GM18508 (cell line): ENCODE measurements at regions not wholly inside any gene's neighbourhood (a gene's known extent, or its start where the extent isn't known, plus 50 kb on each side); places are given as distances from the start of the nearest gene placed in this dataset.
A peak's percentile ranks its signal among the peaks of the same experiment; 100 is the strongest.
"Not testable (repeated sequence)": the region's sequence is repeated elsewhere in the genome, so short reads cannot be mapped to it uniquely, and the experiment has no call there.

Experiments used
- ATAC-seq: cut with Tn5 transposase; IDR thresholded peaks from one replicate; pipeline ENCODE4 v1.9.1; 2021; ENCODE audit warnings: moderate number of reproducible peaks; ENCODE audit not compliant: insufficient read depth, unreplicated experiment

DNA sequence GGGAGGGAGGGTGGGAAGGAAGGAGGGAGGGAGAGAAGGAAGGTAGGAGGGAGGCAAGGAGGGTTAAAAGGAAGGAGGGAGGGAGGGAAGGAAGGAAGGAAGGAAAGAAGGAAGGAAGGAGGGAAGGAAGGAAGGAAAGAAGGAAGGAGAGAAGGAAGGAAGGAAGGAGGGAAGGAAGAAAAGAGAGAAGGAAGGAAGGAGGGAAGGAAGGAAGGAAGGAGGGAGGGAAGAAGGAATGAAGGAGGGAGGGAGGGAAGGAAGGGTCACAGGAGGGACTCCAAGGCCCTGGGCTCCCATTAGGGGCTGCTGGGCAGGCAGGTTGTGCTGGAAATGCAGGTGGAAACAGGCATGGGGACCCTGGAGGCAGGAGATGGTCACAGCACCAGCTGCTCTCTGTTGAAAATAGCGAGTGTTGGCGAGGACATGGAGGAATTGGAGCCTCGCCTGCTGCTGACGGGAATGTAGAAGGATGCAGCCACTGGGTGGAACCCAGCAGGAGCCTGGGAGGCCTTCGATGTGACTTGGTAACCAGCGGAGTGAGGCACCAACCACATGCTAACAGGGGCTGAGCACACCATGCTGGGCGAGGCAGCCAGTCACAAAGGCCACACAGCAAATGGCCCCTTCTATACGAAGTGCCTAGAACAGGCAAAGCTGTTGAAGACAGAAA, 217.3 kb upstream of the SGCG start:
- not testable (repeated sequence) for ATAC-seq

DNA sequence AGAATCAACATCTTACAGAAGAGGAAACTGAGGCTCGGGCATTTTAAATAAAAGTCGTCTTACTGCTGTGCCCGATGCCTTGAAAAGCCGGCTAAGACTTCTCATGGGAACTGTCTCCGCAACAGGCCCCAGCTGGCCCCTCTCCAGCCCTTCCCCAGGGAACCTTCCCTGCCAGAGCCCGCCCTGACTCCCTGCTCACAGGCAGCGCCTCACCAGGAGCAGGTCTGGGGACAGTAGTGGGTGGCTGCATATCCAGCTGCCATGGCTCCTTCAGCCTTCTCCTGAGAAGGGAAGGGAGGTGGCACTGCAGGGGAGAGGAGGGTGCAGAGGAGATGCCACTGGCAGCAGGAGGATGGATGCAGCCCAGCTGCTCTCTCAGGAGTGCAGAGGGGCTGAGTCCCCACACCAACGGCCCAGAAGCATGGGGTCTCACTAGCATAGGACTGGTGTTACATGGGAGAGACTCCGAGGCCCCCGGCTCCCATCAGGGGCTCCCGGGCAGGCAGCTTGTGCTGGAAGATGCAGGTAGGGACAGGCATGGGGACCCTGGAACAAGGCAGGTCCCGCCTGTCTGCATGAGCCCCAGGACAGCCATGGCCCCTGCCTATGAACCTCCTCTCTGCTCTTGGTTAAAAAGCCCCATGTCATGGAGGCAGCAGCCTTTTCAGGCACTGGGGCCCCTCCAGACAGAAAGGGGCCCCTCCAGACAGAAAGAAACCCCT, 216.4 kb upstream of the SGCG start:
- no peak for ATAC-seq

DNA sequence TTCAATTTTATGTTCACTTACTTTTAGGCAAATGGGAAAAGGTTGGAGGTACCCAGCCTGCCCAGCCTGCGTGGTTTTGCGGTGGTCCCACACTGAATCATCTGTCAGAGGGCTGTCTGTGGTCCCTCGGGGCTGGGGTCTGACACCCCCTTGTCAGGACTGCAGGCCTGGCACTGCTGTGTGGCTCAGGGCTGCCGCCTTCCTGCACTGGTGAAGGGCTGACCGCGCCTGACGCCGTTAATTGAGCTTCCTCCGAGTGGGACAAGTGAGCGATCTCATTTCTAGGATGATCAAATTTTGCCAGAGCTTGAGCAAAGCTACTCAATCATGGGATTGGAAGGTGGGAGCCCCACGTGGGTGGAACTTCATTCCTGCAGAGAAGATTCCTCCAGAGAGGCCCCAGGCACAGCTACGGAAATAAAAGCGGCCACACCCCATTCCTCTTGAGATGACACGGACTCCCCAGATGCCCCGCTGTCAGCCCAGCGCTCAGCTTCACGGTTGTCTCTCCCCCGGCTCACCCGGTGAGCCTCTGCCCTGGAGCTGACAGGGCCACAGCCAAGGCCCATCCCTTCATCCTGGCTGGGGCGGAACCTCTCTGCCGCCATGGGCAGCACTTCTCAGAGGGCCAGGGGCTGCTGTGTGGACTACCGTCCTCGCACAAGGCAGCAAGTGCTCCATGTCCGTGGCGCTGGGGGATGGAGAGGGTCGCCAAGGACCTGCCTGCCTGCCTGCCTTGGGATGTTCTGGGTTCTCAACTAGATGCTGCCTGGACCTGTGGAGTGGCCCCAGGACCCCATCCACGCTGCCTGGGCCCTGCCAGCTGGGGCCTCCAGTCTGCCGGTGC, 215.5 kb upstream of the SGCG start:
- not testable (repeated sequence) for ATAC-seq

DNA sequence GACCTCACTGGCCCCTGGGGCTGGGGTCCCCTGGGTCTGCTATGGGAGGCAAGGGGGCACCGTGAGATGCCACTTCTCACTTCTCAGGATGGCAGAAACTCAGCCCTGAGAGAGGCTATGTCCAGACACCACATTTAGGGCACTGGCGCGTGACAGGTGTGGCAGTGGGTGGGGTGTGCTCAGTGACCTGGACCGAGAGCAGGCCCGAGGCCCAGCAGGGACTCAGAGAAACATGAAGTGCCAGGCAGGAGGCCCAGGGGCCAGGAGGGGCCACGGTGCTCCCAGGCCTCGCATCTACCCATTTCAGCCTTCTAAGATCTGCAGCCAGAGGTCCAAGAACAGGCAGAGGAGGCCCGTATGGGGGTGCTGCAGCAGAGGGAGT, 214.9 kb upstream of the SGCG start:
- ATAC-seq, result not testable (repeated sequence)

DNA sequence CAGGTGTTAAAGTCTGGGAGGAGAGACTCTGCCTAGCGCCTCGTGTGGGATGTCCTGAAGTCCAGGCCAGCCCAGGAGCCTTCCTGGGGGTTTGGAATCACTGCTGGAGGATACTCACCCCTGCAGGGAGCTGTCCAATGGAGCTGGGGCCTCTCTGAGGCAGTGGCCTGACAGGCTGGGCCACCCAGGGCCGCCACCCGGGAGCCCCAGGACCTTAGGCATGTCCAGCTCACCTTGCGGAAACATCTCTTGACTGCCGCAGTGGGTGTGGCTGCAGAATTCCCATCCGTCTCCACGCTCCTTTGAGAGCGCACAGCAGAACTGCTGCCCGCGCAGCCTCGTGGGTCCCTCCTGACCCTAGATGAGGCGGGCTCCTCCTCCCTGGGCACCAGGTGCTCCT, 214.0 kb upstream of the SGCG start:
- ATAC-seq, result not testable (repeated sequence)

DNA sequence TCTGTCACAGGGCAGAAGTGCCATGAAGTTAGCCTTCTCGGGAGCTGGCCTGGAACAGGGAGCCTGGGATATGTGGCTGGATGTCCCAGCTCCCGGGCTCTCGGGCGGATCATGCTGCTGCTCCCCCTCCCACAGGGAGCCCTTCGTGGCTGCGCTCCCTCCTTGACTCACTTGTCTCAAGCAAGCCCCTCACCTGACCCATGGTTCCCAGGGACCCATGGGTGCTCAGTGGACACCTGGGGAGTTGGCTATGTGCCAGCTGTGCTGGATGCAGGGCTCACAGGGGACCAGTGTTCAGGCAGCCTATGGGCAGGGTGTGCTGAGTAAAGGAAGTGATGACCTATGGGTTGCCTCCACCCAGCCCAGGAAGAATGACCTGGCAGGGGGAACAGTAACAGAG, 213.1 kb upstream of the SGCG start:
- no peak for ATAC-seq

DNA sequence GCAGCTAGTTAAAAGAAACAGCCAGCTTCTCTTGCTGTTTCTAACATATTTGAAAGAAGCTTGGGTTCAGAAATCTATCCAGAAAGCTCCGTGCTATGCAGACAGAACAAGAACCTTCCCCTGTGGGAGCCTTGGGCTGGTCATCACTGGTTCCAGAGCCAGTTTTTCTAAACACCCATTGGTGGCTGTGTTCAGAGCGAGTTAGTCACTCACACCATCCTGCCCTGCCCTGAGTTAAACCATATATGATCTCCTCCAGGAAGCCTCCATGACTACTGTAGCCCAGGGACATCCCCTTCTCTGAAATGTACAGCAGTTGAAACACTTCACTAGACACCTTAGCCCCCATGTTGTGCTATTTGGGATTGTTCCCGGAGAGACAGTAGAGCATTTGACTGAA, 200.8 kb upstream of the SGCG start:
- ATAC-seq, result no peak

DNA sequence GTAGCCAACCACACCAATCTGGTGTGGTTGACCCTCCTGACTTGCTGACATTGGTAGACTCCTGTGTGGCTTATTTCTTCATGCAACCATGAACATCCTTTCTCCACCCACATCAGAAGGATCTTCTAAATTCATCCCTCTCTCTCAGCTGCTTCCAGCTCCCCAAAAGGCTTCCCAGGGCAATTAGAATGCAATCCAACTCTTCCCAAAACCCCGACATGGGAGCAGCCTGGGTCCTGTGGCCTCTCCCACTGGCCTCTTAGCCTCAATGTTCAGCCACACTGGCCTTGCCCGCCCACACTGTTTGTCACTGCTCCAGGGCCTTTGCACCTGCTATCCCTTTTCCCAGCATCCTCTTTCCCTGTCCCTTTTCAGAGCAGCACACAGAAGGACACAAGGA, 199.8 kb upstream of the SGCG start:
- no peak for ATAC-seq

DNA sequence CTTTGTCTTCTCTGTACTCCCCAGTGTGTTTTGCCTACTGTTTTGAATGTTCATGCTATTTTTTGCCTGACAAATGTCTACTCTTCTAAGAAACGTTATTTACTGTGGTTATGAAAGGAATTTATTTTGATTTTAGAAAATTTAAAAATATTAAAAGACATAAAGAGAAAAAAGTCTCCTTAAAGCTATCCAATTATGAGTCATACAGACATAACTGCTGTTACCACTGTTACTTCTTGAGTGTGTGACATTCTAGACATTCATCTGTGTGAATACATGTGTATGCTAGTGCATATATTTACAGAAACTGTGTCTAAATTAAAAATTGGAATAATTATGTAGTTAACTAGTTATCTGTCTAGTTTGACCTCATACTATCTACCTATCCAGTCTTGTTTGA, 187.6 kb upstream of the SGCG start:
- no peak for ATAC-seq

DNA sequence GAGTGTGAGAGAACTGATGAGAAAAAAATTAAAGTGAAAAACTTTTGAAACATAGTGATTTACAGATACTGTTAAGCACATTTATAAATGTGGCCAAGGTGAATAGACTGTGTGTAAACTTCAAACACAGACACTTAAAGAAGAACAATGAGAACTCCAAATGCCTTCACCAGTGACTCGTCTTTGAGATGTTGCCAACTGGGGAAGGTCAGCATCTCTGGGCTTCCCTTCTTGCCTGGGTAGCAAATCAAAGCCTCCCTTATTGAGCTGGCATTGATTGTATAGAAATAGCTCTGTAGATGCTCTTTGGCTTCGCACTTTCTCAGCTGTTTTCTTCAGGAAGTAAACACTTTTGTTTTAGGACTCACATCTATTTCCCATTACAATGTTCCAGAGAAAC, 177.3 kb upstream of the SGCG start:
- ATAC-seq, result no peak

DNA sequence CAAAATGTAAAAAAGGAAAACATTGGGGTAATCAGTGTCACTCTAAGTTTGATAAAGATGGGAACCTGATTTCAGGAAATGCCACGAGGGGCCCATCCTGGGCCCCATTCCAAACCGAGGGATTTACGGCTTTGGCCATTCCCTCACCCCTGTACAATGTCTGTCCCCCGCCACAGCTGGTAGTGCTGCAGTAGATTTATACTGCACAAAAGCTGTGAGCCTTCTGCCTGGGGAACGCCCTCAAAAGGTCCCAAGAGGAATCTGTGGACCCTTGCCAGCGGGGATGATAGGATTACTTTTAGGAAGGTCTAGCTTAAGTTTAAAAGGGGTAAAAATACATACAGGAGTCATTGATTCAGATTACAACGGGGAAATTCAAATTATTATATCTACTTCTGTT, 173.4 kb upstream of the SGCG start:
- ATAC-seq, result no peak

DNA sequence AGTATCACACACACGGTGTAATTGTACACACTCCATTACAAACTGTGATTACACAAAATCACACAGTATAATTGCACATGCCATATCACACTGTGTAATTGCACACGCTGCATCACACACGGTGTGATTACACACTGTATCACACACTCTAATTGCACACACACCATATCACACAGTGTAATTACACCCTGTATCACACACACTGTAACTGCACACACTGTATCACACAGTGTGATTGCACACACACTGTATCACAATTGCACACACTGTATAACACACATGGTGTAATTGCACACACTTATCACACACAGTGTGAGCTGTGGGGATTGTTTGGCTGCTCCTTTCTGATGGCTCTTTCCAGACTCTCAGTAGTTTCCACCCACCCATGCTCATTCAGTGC, 162.6 kb upstream of the SGCG start:
- ATAC-seq, result no peak

DNA sequence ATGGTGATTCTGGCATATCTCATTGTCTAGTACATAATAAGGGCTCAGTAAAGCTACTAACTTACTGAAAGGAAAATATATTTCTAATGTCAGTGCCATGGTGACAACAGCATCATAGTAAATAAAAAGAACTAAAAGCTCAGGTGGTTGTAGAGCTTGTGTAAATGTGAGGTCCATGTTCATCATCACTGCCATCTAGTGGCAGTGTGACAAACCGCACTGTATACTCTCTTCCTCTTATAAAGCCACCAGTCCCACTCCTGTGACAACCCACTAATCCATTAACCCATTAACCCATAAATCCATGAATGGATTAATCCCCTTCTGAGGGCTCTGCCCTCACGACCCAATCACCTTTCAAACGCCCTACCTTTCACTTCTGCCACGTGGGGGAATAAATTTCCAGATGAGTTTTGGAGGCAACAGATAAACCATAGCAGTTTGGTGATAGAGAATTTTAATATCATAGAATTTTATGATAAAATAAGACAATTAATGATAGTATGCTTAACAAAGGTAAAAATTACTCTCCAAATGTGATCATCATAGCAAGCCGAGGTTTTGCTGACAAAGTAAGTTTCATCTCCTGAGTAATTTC, 160.4 kb upstream of the SGCG start:
- peak; percentile 91 for ATAC-seq

DNA sequence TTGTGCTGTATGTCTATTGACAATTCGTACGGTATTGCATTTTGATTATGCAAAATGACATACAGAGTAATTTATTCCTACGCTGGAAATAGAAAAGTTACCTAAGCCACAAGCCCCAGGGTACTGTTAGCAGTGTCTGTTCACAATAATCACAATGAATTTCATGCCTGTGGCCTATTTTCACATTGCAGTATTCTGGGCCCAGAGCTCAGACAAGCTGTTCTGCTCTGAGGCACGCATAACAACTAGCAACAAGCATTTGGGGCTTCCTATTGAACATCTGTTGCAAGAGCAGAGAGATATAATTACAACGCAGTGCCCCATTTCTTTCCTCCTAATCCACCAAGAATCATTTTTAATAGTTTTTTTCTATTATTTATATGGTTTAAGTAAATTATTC, 158.9 kb upstream of the SGCG start:
- no peak for ATAC-seq

DNA sequence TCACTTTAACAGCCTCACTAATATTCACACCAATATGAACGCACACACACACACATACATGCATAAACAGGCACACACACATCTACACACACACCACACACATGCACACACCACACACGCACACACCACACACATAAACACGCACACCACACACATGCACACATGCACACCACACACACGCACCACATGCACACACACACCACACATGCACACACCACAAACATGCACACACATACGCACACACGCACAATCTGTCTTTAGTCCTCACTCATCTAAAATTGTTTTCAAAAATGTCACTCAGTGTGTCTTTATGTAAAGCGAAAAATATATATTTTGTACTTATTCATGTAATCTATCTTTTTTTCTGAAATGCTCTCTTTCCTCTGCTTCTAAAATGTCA, 158.1 kb upstream of the SGCG start:
- no peak for ATAC-seq

DNA sequence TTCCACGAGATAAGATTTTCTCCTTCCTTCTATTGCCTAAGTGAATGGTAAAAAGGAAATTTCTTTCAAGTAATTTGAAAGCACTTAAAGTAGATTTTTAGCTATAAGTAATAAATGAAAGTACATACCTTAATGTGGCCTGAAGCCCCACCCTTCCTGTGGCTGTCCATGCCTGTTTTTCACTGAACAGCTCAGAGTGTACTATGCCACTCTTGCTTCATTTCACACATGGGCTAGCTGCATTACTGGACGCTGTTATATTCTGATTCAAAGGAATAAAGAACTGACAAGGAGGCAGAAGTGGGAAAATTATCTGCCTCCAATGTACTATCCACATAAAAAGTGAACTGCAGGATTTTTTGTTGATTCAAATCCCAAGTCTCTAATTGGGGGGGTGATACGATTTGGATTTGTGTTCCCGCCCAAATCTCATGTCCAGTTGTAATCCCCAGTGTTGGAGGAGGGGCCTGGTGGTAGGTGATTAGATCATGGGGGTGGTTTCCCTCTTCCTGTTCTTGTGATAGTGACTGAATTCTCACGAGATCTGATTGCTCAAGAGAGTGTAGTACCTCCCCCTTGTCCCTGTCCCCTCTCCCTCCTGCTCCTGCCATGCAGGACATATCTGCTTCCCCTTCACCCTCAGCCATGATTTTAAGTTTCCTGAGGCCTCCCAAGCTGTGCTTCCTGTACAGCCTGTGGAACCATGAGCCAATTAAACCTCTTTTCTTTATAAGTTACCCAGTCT, 154.7 kb upstream of the SGCG start:
- ATAC-seq, result no peak

DNA sequence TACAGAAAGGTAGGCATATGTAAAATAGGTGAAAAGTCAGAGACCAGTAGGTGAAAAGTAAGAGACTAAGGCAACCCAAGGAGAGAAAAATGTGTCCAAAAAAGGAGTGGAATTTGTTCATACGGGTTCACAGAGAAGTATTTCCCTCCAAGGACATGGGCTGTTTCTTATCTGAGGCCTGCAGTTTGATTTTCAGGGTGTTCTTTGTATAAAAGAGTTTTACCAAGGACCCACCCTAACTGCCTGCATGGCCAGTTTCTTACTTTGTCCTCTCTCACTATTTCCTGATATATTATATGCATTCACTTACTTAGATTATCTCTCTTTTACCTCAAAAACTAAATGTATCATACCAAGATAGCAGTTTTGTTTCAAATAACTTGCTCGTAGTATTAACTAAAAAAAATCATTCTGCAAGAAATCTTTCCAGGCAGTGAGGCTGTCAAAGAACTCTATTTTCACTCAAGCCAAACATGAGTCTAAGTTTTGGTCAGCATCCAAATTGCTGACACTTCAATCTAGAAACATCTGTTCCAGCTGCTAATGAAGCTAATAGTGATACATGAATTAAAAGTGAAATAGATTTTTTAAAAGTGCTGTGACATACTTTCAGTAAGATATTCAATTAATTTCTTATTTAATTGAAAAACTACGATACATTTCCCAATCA, 141.4 kb upstream of the SGCG start:
- no peak for ATAC-seq

DNA sequence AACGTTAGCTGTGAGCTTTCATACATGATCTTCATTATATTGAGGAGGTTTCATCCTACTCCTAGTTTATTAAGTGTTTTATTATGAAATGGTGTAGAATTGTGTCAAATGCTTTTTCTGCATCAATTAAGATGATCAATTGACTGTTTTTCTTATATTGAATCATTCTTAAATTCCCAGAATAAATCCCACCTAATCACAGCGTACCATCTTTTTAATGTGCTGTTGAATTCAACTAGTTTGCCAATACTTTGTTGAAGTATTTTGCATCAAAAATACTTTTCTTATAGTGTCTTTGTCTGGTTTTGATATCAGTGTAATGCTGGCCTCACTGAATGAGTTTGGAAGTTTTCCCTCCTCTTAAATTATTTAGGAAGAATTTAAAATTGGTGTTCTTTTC, 138.6 kb upstream of the SGCG start:
- ATAC-seq, result no peak

DNA sequence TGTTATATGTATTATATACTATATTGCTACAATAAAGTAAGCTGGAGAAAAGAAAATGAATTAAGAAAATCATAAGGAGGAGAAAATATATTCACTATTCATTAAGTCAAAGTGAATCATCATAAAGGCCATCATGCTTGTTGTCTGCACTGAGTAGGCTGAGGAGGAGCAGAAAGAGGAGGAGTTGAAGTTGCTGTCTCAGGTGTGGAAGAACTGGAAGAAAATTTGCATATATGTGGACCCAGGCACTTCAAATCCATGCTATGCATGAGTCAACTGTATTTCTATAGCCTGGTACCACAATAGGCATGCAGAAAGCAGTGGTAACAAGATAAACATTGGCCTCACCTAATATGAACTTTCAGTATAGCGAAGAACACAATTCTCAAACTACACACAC, 135.9 kb upstream of the SGCG start:
- no peak for ATAC-seq

DNA sequence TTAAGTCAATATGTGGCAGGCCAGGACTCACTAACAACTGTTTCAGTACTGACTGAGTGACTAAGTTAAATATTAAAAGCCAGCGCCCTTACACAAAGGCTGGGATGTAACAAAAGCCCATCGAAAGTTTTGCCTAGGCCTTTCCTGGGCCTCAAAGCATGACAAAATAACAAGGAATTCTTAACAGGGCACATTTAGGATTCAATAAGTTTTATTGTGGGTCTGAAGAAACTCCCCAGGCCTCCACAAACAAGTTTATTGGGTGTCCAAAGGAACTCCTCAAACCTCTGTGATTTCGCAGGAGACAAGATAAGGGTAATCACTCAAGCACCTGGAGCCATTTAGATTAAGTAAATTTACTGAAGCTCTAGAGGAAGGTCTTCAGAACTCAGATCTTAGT, 130.7 kb upstream of the SGCG start:
- no peak for ATAC-seq
